HUES6 (cell line): ENCODE measurements at regions not wholly inside any gene's neighbourhood (a gene's known extent, or its start where the extent isn't known, plus 50 kb on each side); places are given as distances from the start of the nearest gene placed in this dataset.

Source experiments
- H3K27ac ChIP-seq: 2 replicates; pipeline ENCODE4 v1.7.0; 2013; ENCODE audit warnings: low read depth, mild to moderate bottlenecking, low read length, inconsistent platforms
- H3K27me3 ChIP-seq: 2 replicates; pipeline ENCODE4 v1.6.1; 2013; ENCODE audit warnings: low read length; ENCODE audit not compliant: control insufficient read depth, insufficient read depth
- H3K36me3 ChIP-seq: 2 replicates; pipeline ENCODE4 v1.6.1; 2013; ENCODE audit warnings: low read length; ENCODE audit not compliant: control insufficient read depth, insufficient read depth
- H3K4me1 ChIP-seq: 2 replicates; pipeline ENCODE4 v1.6.1; 2013; ENCODE audit warnings: low read length; ENCODE audit not compliant: control insufficient read depth, insufficient read depth
- H3K4me3 ChIP-seq: 2 replicates; pipeline ENCODE4 v1.5.1; 2013; ENCODE audit warnings: low read depth, low read length
- H3K9ac ChIP-seq: one replicate; pipeline ENCODE4 v1.6.1; 2013; ENCODE audit warnings: mild to moderate bottlenecking, low read length
- H3K9me3 ChIP-seq: 2 replicates; pipeline ENCODE4 v1.6.1; 2013; ENCODE audit warnings: low read depth, low read length; ENCODE audit not compliant: control insufficient read depth, insufficient read depth

DNA sequence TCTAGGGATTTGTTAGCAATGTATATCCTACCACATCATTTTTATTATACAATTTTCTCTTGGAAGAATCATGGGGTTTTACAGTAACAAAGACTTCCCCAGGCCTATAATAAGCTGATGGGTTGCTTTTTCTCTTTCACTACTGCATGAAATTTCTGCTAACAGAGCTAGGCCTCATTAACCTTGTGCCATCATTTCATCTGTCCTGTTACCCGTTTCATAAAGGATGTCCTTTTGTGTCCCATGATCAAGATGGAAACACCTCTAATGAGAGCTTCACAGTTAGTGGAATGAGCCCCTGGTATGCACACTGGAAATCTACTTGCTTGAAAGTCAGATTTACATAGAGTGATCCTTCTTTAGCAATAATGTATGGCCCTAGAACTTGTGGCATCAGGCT lies 138.7 kb downstream of the RXFP2 start:
- no peaks in the 10 kb centered on the region for H3K9me3 ChIP-seq
- H3K4me3 ChIP-seq: no peak overlapping the region
- H3K36me3 ChIP-seq: no peaks in the 10 kb centered on the region
- H3K4me1 ChIP-seq: peaks cover 3% of the 10 kb centered on the region; the same call in 1 of the 2 replicates
- H3K27me3 ChIP-seq: no peaks in the 10 kb centered on the region
- no peak overlapping the region for H3K27ac ChIP-seq
- H3K9ac ChIP-seq: no peak overlapping the region

DNA sequence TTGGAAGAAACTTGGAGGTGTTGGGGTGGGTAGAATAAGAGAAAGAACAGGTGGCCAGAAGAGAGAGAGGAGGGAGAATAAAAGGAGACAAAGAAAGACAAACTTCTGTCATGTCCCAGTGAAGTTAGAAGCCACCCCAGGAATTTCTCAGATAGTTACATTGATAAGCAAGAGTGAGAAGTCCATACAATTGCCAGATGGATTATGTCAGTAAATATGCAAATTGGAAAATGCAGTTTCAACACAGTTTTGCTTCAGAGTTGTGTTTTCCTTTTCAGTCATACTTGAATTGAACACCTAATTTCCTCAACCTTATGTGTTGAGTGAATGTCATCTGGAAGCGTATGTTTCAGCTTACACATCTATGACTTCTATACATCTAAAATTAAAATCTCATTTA lies 139.2 kb downstream of the RXFP2 start:
- Histone ChIP-seq H3K4me3 (no peak overlapping the region), H3K36me3 (no peaks in the 10 kb centered on the region), H3K27me3 (no peaks in the 10 kb centered on the region), H3K27ac (no peak overlapping the region), H3K9me3 (no peaks in the 10 kb centered on the region), H3K4me1 (no peaks in the 10 kb centered on the region; the same call in 1 of the 2 replicates), H3K9ac (no peak overlapping the region)

DNA sequence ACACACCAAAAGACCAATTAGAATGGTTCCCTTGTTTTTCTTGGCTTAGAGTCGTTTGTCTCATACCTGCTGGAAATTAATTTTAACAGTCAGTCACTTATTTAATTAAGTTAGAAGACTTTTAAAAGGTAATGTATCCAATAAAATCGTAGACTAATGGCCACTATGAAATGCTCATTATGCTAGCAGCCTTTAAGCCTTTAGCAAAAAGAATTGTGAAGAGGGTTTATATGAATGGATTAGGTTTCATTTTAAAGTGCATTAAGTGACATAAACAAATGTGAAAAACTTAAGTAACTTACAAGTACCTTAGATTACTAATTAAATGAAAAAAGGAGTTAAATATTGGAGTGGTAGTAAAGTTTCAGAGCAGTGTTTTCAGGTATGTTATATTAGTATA lies 139.6 kb downstream of the RXFP2 start:
- Histone ChIP-seq H3K4me3 (no peak overlapping the region), H3K9ac (no peak overlapping the region), H3K27ac (no peak overlapping the region), H3K4me1 (no peaks in the 10 kb centered on the region), H3K27me3 (no peaks in the 10 kb centered on the region), H3K36me3 (no peaks in the 10 kb centered on the region), H3K9me3 (no peaks in the 10 kb centered on the region)

DNA sequence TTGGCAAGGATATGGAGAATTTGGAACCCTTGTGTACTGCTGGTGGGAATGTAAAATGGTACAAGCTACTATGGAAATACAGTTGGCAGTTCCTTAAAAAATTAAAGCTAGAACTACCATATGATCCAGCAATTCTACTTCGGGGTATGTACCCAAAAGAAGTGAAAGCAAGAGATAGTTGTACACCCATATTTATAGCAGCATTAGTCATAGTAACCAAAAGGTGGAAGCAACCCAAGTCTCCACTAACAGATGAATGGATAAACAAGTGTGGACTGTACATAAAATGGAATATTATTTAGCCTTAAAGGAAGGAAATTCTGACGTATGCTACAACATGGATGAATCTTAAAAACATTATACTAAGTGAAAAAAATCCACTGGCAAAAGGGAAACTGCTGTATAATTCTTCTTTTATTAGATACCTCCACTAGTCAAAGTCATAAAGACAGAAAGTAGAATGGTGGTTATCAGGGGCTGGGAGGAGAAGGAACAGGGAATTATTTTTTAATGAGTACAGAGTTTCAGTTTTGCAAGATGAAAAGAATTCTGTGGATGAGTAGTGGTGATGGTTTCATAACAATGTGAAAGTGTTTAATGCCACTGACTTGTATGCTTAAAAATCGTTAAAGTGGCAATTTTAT lies 141.6 kb downstream of the RXFP2 start:
- no peaks in the 10 kb centered on the region for H3K36me3 ChIP-seq
- no peaks in the 10 kb centered on the region for H3K9me3 ChIP-seq
- H3K27ac ChIP-seq: no peak overlapping the region
- no peak overlapping the region for H3K4me3 ChIP-seq
- no peaks in the 10 kb centered on the region for H3K27me3 ChIP-seq
- no peak overlapping the region for H3K9ac ChIP-seq
- H3K4me1 ChIP-seq: no peaks in the 10 kb centered on the region; the same call in 1 of the 2 replicates

DNA sequence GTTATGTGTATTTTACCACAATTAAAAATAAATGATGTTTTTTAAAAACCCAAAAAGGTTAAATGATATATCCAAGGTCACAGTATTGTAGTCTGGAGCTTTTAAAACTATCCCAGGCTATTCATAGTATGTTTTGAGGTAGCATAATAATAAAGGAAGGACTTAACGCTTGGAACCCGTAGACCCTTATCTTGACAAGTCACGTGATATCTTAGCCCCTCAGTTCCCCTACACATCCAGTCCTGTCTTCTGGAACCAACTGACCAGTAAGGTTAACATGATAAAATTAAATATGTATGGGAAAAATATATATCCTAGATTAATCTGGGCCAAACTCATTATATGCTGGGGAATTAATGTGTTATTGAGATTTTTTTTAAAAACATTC lies 142.2 kb downstream of the RXFP2 start:
- Histone ChIP-seq H3K27ac (no peak overlapping the region), H3K4me1 (no peaks in the 10 kb centered on the region; the same call in 1 of the 2 replicates), H3K36me3 (no peaks in the 10 kb centered on the region)

GRCh38 chr13:31882794-31883193 lies 143.5 kb downstream of the RXFP2 start:
- Histone ChIP-seq H3K27me3 (no peaks in the 10 kb centered on the region), H3K4me1 (no peaks in the 10 kb centered on the region; the same call in 1 of the 2 replicates), H3K36me3 (no peaks in the 10 kb centered on the region), H3K27ac (no peak overlapping the region), H3K4me3 (no peak overlapping the region), H3K9me3 (no peaks in the 10 kb centered on the region), H3K9ac (no peak overlapping the region)

More for the DNA sequence above, 142.2 kb downstream of the RXFP2 start:
- Histone ChIP-seq H3K4me3 (no peak overlapping the region), H3K9ac (no peak overlapping the region), H3K27me3 (no peaks in the 10 kb centered on the region), H3K9me3 (no peaks in the 10 kb centered on the region)

GRCh38 chr13:31884556-31884955 lies 145.2 kb downstream of the RXFP2 start:
- Histone ChIP-seq H3K9ac (no peak overlapping the region), H3K27me3 (no peaks in the 10 kb centered on the region), H3K9me3 (no peaks in the 10 kb centered on the region), H3K27ac (no peak overlapping the region), H3K36me3 (no peaks in the 10 kb centered on the region), H3K4me3 (no peak overlapping the region), H3K4me1 (no peaks in the 10 kb centered on the region; the same call in 1 of the 2 replicates)

DNA sequence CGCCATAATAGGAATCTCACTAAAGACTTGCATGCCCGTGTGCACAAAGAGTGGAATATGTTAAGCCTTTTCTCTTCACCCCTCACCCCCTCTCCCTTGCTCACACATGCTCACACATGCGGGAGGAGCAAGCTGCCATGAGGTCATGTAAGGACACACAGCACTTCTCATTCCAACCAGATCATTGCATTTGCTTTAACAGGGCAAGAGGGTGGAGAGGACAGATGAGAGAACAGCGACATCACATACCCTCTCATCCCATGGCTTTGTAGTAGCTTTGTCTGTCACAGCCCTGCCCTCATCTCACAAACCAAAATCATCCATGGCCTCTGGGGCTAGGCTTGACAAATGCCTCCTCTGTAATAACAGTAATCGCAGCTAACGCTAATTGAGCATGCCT lies 145.6 kb upstream of the FRY start:
- no peak overlapping the region for H3K27ac ChIP-seq
- H3K27me3 ChIP-seq: no peaks in the 10 kb centered on the region
- H3K36me3 ChIP-seq: no peaks in the 10 kb centered on the region
- no peaks in the 10 kb centered on the region; the same call in 1 of the 2 replicates for H3K4me1 ChIP-seq
- H3K9ac ChIP-seq: no peak overlapping the region
- H3K9me3 ChIP-seq: no peaks in the 10 kb centered on the region
- H3K4me3 ChIP-seq: no peak overlapping the region

DNA sequence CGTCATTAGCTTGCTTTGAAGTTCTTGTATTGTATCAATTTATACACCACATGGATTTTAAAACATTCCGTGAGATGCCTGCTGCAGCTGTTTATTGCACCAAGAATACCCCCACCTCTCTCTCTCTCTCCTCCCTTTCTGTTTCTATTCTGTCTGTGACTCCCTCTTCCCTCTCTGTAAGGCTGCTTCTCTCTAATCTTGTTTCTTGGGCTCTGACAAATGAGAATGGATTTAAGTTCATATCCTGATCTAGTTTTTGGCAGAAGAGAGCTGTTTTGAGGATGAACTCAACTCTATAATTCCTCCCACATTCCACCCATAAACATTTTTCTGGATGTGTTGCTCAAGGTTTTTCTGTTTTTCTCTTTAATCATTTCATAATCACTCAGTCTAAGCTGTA lies 144.3 kb upstream of the FRY start:
- no peaks in the 10 kb centered on the region for H3K9me3 ChIP-seq
- H3K4me3 ChIP-seq: no peak overlapping the region
- no peaks in the 10 kb centered on the region; the same call in 1 of the 2 replicates for H3K4me1 ChIP-seq
- H3K36me3 ChIP-seq: no peaks in the 10 kb centered on the region
- H3K27ac ChIP-seq: no peak overlapping the region
- no peaks in the 10 kb centered on the region for H3K27me3 ChIP-seq
- no peak overlapping the region for H3K9ac ChIP-seq

DNA sequence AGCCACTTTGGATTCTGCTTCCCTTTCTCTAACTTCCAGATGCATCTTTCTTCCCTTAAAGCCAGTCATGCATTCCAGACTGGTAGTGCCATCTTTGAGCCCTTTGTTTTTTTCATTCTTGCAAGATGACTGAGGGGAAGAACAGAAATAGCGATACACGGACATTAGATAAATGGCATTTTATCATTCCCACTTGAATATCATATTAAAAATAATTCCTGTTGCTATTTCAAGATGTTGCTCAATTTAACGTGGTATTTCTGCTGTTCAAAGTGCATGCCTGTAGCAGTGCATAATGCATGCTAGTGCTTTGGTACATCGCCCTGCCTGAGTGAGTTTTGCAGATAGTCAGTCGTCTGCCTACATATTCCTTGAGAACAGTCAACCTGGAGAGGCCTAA lies 140.6 kb upstream of the FRY start:
- Histone ChIP-seq H3K9ac (no peak overlapping the region), H3K9me3 (no peaks in the 10 kb centered on the region), H3K27ac (no peak overlapping the region), H3K27me3 (no peaks in the 10 kb centered on the region), H3K4me1 (no peaks in the 10 kb centered on the region; the same call in 1 of the 2 replicates), H3K36me3 (no peaks in the 10 kb centered on the region), H3K4me3 (no peak overlapping the region)

DNA sequence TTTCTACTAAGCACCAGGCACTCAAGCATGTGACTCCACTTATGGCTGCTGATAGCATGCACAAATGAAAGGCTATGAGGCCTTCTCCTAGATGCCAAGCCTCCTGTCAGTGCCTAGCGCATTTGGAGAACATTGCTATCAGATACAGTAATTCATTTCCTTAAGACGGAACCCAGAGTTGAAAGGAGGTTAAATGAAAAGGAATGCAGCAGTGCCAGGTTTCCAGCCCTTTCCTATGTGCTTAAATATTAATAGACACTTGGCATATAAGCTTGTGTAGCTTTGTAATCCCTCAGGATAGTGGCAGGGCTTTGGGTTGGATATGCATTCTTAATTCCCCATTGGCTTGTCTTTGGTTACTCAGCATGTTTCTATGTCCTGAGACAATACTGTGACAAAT lies 140.1 kb upstream of the FRY start:
- H3K4me1 ChIP-seq: no peaks in the 10 kb centered on the region; the same call in 1 of the 2 replicates
- no peak overlapping the region for H3K27ac ChIP-seq
- no peak overlapping the region for H3K9ac ChIP-seq
- no peak overlapping the region for H3K4me3 ChIP-seq
- no peaks in the 10 kb centered on the region for H3K36me3 ChIP-seq
- no peaks in the 10 kb centered on the region for H3K27me3 ChIP-seq
- H3K9me3 ChIP-seq: no peaks in the 10 kb centered on the region
